ENCODE measurements at regions not wholly inside any gene's neighbourhood (a gene's known extent, or its start where the extent isn't known, plus 50 kb on each side); places are given as distances from the start of the nearest gene placed in this dataset.

DNA sequence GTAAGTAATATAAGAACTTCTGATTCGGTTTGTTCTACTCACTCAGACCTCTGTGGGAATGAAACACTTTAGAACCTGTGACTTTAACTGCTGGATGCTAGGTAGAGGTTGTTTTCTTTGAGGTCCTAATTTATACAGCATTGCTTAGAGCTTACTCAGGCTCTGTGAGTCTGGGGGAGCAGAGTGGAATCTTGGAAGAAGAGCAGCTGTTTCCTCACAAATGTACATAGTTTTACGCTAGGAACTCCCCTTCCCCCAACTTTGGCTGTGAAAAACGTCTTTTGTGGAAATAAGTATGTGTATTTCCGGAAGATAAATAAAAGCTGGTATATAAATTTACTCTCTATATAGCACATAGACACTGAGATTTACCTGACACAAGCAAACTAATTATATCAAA lies 141.4 kb downstream of the NAA11 start:
- Histone ChIP-seq H3K18ac (ENCODE audit: insufficient read length, low read depth, low read length) (no peak overlapping the region), H3K23me2 (ENCODE audit: insufficient read length, low read depth, low read length, poor library complexity, severe bottlenecking) (no peaks in the 10 kb centered on the region), H4K8ac (replicated peaks; ENCODE audit: insufficient read length, low read depth, low read length) (no peak overlapping the region), H3K4me1 (ENCODE audit: insufficient read depth, low read length) (no peaks in the 10 kb centered on the region), H3K27ac (ENCODE audit: insufficient read length, low read depth, low read length) (no peak overlapping the region), H2BK12ac (ENCODE audit: insufficient read length, low read depth, low read length) (no peak overlapping the region), H4K5ac (ENCODE audit: insufficient read length, low read depth, low read length) (no peak overlapping the region), H3K27me3 (ENCODE audit: insufficient read depth, low read length) (no peaks in the 10 kb centered on the region), H3K9me3 (ENCODE audit: control insufficient read depth, low read depth, low read length) (no peaks in the 10 kb centered on the region), H2BK20ac (ENCODE audit: low read depth, low read length, poor library complexity, severe bottlenecking) (no peak overlapping the region), H3T11ph (ENCODE audit: low read length) (no peak overlapping the region), H3K23ac (ENCODE audit: insufficient read length, low read depth, low read length) (no peak overlapping the region), H4K20me1 (ENCODE audit: control insufficient read depth, insufficient read depth, insufficient read length) (no peaks in the 10 kb centered on the region), H3K79me2 (ENCODE audit: insufficient read depth, low read length) (no peaks in the 10 kb centered on the region), H2AK5ac (ENCODE audit: insufficient read length, low read length) (no peak overlapping the region), H3K79me1 (ENCODE audit: insufficient read depth, low read depth, low read length, poor library complexity, severe bottlenecking) (no peaks in the 10 kb centered on the region), H2BK15ac (ENCODE audit: low read depth, low read length) (no peak overlapping the region), H3K14ac (ENCODE audit: insufficient read depth, low read length) (no peak overlapping the region), H3K9ac (ENCODE audit: extremely low read depth, insufficient read length, low read length) (no peak overlapping the region), H2AFZ (ENCODE audit: low read length) (peak overlapping the region; percentile 68), H4K91ac (ENCODE audit: insufficient read length, low read depth, low read length) (no peak overlapping the region), H3K56ac (ENCODE audit: insufficient read length, low read depth, low read length) (no peak overlapping the region), H2BK5ac (ENCODE audit: insufficient read length, low read length) (no peak overlapping the region), H3K4ac (ENCODE audit: low read depth, low read length) (no peak overlapping the region), H2BK120ac (ENCODE audit: low read depth, low read length, poor library complexity, severe bottlenecking) (no peak overlapping the region), H3K4me2 (ENCODE audit: insufficient read depth, insufficient read length, low read length) (no peak overlapping the region)
- Mint-ChIP-seq H3K27me3 (ENCODE audit: low read depth) (no peaks in the 10 kb centered on the region), H3K27ac (no peak overlapping the region), H3K4me3 (no peak overlapping the region), H3K36me3 (ENCODE audit: insufficient read depth in 1 of 3, low read depth in 3 of 3) (peaks cover 2 to 8% (median 8%) of the 10 kb centered on the region in 3 experiments; a peak in 6 of 7 replicates), H3K4me1 (peaks cover under 1% of the 10 kb centered on the region in 2 experiments; a peak in 3 of 4 replicates), H3K9me3 (peaks cover 2 to 6% of the 10 kb centered on the region in 2 experiments; a peak in 4 of 5 replicates)
- TF ChIP-seq, protein P1, sequence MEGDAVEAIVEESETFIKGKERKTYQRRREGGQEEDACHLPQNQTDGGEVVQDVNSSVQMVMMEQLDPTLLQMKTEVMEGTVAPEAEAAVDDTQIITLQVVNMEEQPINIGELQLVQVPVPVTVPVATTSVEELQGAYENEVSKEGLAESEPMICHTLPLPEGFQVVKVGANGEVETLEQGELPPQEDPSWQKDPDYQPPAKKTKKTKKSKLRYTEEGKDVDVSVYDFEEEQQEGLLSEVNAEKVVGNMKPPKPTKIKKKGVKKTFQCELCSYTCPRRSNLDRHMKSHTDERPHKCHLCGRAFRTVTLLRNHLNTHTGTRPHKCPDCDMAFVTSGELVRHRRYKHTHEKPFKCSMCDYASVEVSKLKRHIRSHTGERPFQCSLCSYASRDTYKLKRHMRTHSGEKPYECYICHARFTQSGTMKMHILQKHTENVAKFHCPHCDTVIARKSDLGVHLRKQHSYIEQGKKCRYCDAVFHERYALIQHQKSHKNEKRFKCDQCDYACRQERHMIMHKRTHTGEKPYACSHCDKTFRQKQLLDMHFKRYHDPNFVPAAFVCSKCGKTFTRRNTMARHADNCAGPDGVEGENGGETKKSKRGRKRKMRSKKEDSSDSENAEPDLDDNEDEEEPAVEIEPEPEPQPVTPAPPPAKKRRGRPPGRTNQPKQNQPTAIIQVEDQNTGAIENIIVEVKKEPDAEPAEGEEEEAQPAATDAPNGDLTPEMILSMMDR (conservative IDR thresholded peaks at IDR 0.05), result no peak
- no peak for DNase-seq
- no CpG with 5 or more reads among the region's 4 CpGs for WGBS (ENCODE audit: extremely low coverage, insufficient read length, low lambda C conversion rate)

Data from H9 (cell line).